Prostate gland (tissue), 2 donors: ENCODE measurements at regions not wholly inside any gene's neighbourhood (a gene's known extent, or its start where the extent isn't known, plus 50 kb on each side); places are given as distances from the start of the nearest gene placed in this dataset.

Experiments
- DNase-seq: peaks from one replicate; pipeline ENCODE4 v3.0.0-alpha.2; 2019; ENCODE audit warnings: low spot score
- H3K27ac ChIP-seq, 2 donors: fragments of 200-600 bp; sonication (generic); 2 replicates each; pipeline ENCODE4 v1.5.1; 2017 to 2019
- H3K27me3 ChIP-seq: fragments of 200-600 bp; sonication (generic); replicated peaks from 2 replicates; pipeline ENCODE4 v1.5.1; 2019; ENCODE audit not compliant: insufficient read depth
- H3K36me3 ChIP-seq, 2 donors: fragments of 200-600 bp; sonication (generic); 1 replicate in 1 of 2; 2 replicates in 1 of 2; pipeline versions ENCODE4 v1.5.1 to v1.8.1; 2017 to 2019
- H3K4me1 ChIP-seq: fragments of 200-600 bp; sonication (generic); replicated peaks from 2 replicates; pipeline ENCODE4 v1.5.1; 2019
- H3K4me3 ChIP-seq, 2 donors: fragments of 200-600 bp; sonication (generic); 2 replicates each; pipeline ENCODE4 v1.5.1; 2017 to 2019
- H3K9me3 ChIP-seq: fragments of 200-600 bp; sonication (generic); 2 replicates; pipeline ENCODE4 v1.5.1; 2017
- POLR2A ChIP-seq: fragments of 450-650 bp; IDR thresholded peaks from one replicate; pipeline ENCODE4 v1.6.1; 2016; ENCODE audit warnings: antibody characterized with exemption, mild to moderate bottlenecking
- POLR2AphosphoS5 ChIP-seq: sonication (generic); formaldehyde crosslinking; IDR thresholded peaks from one replicate; pipeline ENCODE4 v1.6.1; 2017; ENCODE audit warnings: antibody characterized with exemption
- WGBS: methylation state at CpG from one replicate; pipeline ENCODE4 v1.1.5; 2018; 5-methylcytosine and 5-hydroxymethylcytosine counted together
- intact Hi-C: fragments of 100-400 bp; cut with DNase I; formaldehyde crosslinking; loops from one replicate; pipeline ENCODE4 v1.14.2; 2022
- TF ChIP-seq, protein P1 (sequence below), 4 experiments: fragments of 200-600 bp in 2 of 4; fragments of 450-650 bp in 2 of 4; sonication (generic) in 2 of 4; IDR thresholded peaks; 1 replicate in 3 of 4; 2 replicates in 1 of 4; pipeline ENCODE4 v1.5.1; 2016 to 2019; ENCODE audit warnings: antibody characterized with exemption in 4 of 4, mild to moderate bottlenecking in 2 of 4, moderate library complexity in 2 of 4

DNA sequence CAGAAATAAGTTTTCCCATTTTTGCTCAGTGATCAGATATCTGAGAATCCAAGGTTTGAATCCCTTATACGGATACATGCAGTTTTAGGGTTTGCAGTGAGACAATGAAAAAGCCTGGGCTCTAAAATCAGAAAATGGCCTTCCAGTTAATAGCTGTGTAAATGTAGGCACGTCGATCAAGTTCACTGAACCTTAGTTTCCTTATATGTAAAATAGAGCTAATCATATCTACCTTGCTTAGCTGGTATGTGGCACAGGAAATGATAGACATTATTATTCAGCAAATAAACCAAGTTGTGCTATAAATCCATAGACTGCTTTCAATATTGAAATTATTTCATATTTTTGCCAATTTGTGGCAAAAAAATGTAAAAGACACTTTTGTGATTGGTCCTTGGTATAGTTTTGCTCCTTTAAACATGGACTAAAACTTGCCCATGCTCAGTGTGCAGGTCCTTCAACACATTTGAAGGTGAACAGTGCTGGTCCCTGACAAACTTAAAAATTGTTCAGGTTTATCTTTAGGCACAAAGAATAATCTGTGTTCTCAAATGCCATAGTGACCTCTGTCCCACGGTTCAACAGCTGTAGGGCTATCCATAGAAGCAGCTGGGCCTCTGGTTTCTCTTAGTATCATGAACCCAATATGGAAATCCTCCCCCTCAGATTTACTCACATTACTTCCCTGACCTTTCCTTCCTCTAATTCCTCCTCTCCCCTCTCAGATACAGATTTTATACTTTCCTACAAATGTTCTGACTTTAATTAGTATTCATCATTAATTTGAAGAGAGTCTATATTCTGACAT, 51.0 kb downstream of the CCDC54 start:
- Histone ChIP-seq H3K9me3 (no peaks in the 10 kb centered on the region), H3K27me3 (no peaks in the 10 kb centered on the region), H3K27ac (no peak overlapping the region), H3K36me3 (no peaks in the 10 kb centered on the region), H3K4me1 (no peaks in the 10 kb centered on the region), H3K4me3 (no peak overlapping the region)
- intact Hi-C loops = loop anchor here (5.0 kb wide), 1 partner anchor 191 kb away; no protein-coding TSS in a partner anchor
- no peak for DNase-seq
- TF ChIP-seq POLR2AphosphoS5 = no peak
- TF ChIP-seq POLR2A = no peak
- TF ChIP-seq, protein P1, sequence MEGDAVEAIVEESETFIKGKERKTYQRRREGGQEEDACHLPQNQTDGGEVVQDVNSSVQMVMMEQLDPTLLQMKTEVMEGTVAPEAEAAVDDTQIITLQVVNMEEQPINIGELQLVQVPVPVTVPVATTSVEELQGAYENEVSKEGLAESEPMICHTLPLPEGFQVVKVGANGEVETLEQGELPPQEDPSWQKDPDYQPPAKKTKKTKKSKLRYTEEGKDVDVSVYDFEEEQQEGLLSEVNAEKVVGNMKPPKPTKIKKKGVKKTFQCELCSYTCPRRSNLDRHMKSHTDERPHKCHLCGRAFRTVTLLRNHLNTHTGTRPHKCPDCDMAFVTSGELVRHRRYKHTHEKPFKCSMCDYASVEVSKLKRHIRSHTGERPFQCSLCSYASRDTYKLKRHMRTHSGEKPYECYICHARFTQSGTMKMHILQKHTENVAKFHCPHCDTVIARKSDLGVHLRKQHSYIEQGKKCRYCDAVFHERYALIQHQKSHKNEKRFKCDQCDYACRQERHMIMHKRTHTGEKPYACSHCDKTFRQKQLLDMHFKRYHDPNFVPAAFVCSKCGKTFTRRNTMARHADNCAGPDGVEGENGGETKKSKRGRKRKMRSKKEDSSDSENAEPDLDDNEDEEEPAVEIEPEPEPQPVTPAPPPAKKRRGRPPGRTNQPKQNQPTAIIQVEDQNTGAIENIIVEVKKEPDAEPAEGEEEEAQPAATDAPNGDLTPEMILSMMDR (IDR thresholded peaks at IDR 0.05) = no peak
- WGBS = 86% methylated on average over 4 of the region's 4 CpGs

DNA sequence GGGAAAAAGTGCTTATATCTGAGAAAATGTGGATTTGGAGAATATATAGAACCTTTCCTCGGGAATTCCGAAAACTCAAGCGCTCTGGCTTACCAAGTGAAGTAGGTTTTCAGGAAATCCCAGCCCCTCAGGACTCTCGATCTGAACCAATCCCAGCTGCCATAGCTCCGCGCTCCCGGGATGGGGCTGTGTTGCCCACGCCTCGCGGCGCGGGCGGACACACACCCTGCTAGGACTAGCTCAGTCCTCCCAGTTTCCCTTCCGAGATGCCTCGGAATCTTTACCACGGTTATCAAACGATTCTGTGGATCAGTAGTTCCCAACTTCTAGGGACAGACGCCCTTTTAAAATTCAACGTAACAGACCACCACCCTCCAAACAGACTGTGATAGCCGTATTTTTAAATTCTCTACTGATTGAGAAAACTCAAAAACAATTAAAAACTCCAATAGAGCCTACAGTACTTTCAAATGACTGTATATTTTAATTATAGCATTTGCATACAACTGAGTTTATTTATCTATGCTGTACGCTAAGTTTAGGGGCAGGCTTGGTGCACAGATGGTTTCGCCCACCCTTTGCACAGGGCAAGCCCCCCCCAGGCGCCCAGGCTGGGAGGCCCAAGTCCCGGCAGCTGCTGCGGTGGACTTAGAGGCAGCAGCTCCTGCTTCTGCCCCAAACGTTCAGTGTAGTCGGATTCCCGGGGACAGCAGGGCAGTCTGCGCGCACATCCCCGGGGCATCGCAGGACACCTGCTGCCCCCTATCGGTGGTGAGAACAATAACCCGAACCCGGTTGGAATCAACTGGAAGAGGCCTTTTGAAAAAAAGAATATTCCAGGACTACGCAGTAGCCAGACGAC, 52.3 kb downstream of the CCDC54 start:
- DNase-seq = peak; percentile 69
- Histone ChIP-seq H3K27me3 (no peaks in the 10 kb centered on the region), H3K9me3 (no peaks in the 10 kb centered on the region), H3K27ac (peak overlapping the region; percentile 97 to 98), H3K36me3 (no peaks in the 10 kb centered on the region), H3K4me3 (peak overlapping the region; percentile 64 to 68), H3K4me1 (no peaks in the 10 kb centered on the region)
- WGBS = 4% methylated on average over 37 of the region's 37 CpGs
- intact Hi-C loops = loop anchor here (2.0 to 10.0 kb wide), 3 partner anchors 95 to 255 kb away; no protein-coding TSS in a partner anchor
- TF ChIP-seq POLR2A = no peak
- TF ChIP-seq POLR2AphosphoS5 = peak; percentile 54
- TF ChIP-seq, protein P1 (IDR thresholded peaks at IDR 0.05) = peak; percentile 64 to 85 (median 82)

DNA sequence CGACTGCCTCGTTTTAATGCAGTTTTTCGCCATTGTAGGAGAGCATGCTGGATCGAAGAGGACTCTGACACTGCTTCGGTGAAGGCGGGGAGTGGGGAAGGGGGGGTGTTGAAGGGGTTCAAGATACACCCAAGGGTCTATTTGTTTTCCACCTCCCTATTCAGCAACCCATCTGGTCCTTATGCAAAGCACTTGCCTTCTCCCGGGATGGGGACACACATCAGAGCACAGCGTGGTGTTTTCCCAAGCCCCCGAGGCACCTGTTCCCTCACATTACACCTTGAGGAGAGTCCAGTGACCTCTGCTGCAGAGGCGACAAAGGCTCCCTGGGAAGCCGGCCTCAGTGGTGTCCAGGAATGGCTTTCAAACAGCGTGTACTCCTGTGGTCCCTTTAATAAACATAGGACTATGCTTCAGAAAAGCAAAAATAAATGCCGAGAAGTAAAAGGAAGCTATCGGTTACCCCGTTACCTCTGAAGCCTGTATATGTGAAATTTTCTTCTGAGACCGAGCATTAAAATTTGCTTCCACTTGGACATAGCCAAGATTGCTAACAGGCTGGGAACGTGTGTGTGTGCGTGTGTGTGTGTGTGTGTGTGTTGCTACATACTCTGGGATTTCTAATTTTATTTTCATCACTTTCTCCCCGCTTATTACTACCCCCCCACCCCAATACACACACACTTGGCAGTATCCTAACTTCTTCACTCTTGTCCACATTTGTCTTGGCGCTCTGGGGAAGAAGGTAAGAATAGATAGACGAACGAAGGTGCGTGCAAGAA, 53.2 kb downstream of the CCDC54 start:
- intact Hi-C loops = loop anchor here (2.0 to 10.0 kb wide), 2 partner anchors 94 to 254 kb away; no protein-coding TSS in a partner anchor

DNA sequence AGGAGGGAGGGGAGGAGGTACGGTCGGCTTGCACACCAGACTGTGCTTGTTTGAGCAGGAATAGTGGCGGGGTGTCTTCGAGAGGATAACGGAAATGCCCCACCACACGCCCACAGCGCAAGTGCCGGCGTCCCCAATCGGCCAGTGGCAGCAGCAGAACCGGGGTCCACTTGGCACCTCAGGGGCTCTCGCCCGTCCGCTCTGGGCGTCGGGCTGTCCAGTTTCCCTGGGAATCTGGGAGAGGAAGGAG, 53.7 kb downstream of the CCDC54 start:
- no peaks in the 10 kb centered on the region for H3K27me3 ChIP-seq
- under 1% methylated on average over 12 of the region's 16 CpGs for WGBS
- DNase-seq = peak; percentile 24
- intact Hi-C loops = loop anchor here (2.0 to 10.0 kb wide), 2 partner anchors 94 to 254 kb away; no protein-coding TSS in a partner anchor
- H3K27ac ChIP-seq = peak overlapping the region; percentile 97 to 98
- TF ChIP-seq POLR2A (no peak), POLR2AphosphoS5 (no peak)
- TF ChIP-seq, protein P1 (IDR thresholded peaks at IDR 0.05) = no peak
- H3K36me3 ChIP-seq = no peaks in the 10 kb centered on the region
- peak overlapping the region; percentile 64 to 68 for H3K4me3 ChIP-seq
- no peaks in the 10 kb centered on the region for H3K4me1 ChIP-seq
- H3K9me3 ChIP-seq = no peaks in the 10 kb centered on the region

More for the DNA sequence above, 53.2 kb downstream of the CCDC54 start:
- Histone ChIP-seq H3K27ac (peak overlapping the region; percentile 97 to 98), H3K4me3 (peak overlapping the region; percentile 64 to 68), H3K9me3 (no peaks in the 10 kb centered on the region), H3K36me3 (no peaks in the 10 kb centered on the region), H3K4me1 (no peaks in the 10 kb centered on the region), H3K27me3 (no peaks in the 10 kb centered on the region)
- TF ChIP-seq, protein P1 (IDR thresholded peaks at IDR 0.05) = peak in 1 of 4 experiments; percentile 4
- no peak for TF ChIP-seq POLR2A
- no peak for DNase-seq
- 15% methylated on average over 23 of the region's 23 CpGs for WGBS
